Mesothelial cell of epicardium (in vitro differentiated cells): ENCODE measurements at regions not wholly inside any gene's neighbourhood (a gene's known extent, or its start where the extent isn't known, plus 50 kb on each side); places are given as distances from the start of the nearest gene placed in this dataset.

ENCODE experiments used
- DNase-seq, 2 experiments: peaks; one replicate each; pipeline ENCODE4 v3.0.0; 2021; ENCODE audit warnings: low spot score in 2 of 2; ENCODE audit not compliant: unreplicated experiment in 2 of 2
- H3K27ac Mint-ChIP-seq: 2 replicates; pipeline ENCODE4 v1.8.0; 2021; ENCODE audit warnings: mixed read lengths
- H3K27me3 Mint-ChIP-seq: 2 replicates; pipeline ENCODE4 v1.8.0; 2021; ENCODE audit warnings: low read depth, mixed read lengths
- H3K36me3 Mint-ChIP-seq: 2 replicates; pipeline ENCODE4 v1.8.0; 2021; ENCODE audit warnings: mixed read lengths
- H3K4me1 Mint-ChIP-seq: 2 replicates; pipeline ENCODE4 v1.8.0; 2021; ENCODE audit warnings: mixed read lengths
- H3K4me3 Mint-ChIP-seq: 2 replicates; pipeline ENCODE4 v1.8.0; 2021; ENCODE audit warnings: mild to moderate bottlenecking, moderate library complexity, mixed read lengths
- H3K9me3 Mint-ChIP-seq: 2 replicates; pipeline ENCODE4 v1.8.0; 2021; ENCODE audit warnings: mixed read lengths
- CTCF ChIP-seq: fragments of 200-600 bp; sonication (generic); IDR thresholded peaks from one replicate; pipeline ENCODE4 v1.5.0; 2021; ENCODE audit warnings: antibody characterized with exemption; ENCODE audit not compliant: unreplicated experiment

- no peak overlapping the region for H3K4me3 Mint-ChIP-seq
- H3K9me3 Mint-ChIP-seq: peaks cover 5% of the 10 kb centered on the region
- no peak for TF ChIP-seq CTCF
- peaks cover 3% of the 10 kb centered on the region for H3K36me3 Mint-ChIP-seq
- H3K27me3 Mint-ChIP-seq: no peaks in the 10 kb centered on the region
- H3K27ac Mint-ChIP-seq: no peak overlapping the region
- H3K4me1 Mint-ChIP-seq: peaks cover 2% of the 10 kb centered on the region
- no peak for DNase-seq
These were observed 348.3 kb downstream of the BCKDHB start for GRCh38 chr6:80454661-80455365.

GRCh38 chr6:80454197-80454596 lies 347.7 kb downstream of the BCKDHB start:
- no peak for TF ChIP-seq CTCF
- Mint-ChIP-seq H3K4me1 (peaks cover 2% of the 10 kb centered on the region), H3K4me3 (no peak overlapping the region)

GRCh38 chr6:80449726-80450125 lies 343.3 kb downstream of the BCKDHB start:
- Mint-ChIP-seq H3K27ac (no peak overlapping the region), H3K4me1 (no peaks in the 10 kb centered on the region), H3K27me3 (no peaks in the 10 kb centered on the region), H3K36me3 (peaks cover 4% of the 10 kb centered on the region), H3K9me3 (peaks cover 25% of the 10 kb centered on the region), H3K4me3 (no peak overlapping the region)
- no peak for TF ChIP-seq CTCF
- DNase-seq: no peak

More at GRCh38 chr6:80454197-80454596, 347.7 kb downstream of the BCKDHB start:
- no peak for DNase-seq
- Mint-ChIP-seq H3K27me3 (no peaks in the 10 kb centered on the region), H3K9me3 (peaks cover 3% of the 10 kb centered on the region), H3K27ac (no peak overlapping the region), H3K36me3 (peaks cover 3% of the 10 kb centered on the region)

- DNase-seq: no peak
- no peak overlapping the region for H3K27ac Mint-ChIP-seq
- peaks cover 25% of the 10 kb centered on the region for H3K9me3 Mint-ChIP-seq
- H3K27me3 Mint-ChIP-seq: no peaks in the 10 kb centered on the region
- no peak for TF ChIP-seq CTCF
- H3K4me3 Mint-ChIP-seq: no peak overlapping the region
- peaks cover 4% of the 10 kb centered on the region for H3K36me3 Mint-ChIP-seq
- H3K4me1 Mint-ChIP-seq: no peaks in the 10 kb centered on the region
These were observed 340.1 kb downstream of the BCKDHB start for GRCh38 chr6:80446454-80447045.

- Mint-ChIP-seq H3K4me3 (no peak overlapping the region), H3K36me3 (peaks cover 4% of the 10 kb centered on the region), H3K27ac (no peak overlapping the region), H3K9me3 (peaks cover 25% of the 10 kb centered on the region), H3K27me3 (no peaks in the 10 kb centered on the region), H3K4me1 (no peaks in the 10 kb centered on the region)
- DNase-seq: no peak
- TF ChIP-seq CTCF: no peak
These were observed 339.3 kb downstream of the BCKDHB start for GRCh38 chr6:80445751-80446150.
